ENCODE measurements at regions not wholly inside any gene's neighbourhood (a gene's known extent, or its start where the extent isn't known, plus 50 kb on each side); places are given as distances from the start of the nearest gene placed in this dataset.
A peak's percentile ranks its signal among the peaks of the same experiment; 100 is the strongest.
"Not testable (repeated sequence)": the region's sequence is repeated elsewhere in the genome, so short reads cannot be mapped to it uniquely, and the experiment has no call there.

- H3K27ac ChIP-seq: no peak overlapping the region
- no peak overlapping the region for H3K4me3 ChIP-seq
- no peak for ATAC-seq (ENCODE audit: low FRiP score in 2 of 2)
- no peaks in the 10 kb centered on the region for H3K27me3 ChIP-seq
- no peak for DNase-seq
- H3K36me3 ChIP-seq: no peaks in the 10 kb centered on the region
- WGBS, 2 donors: 89% methylated on average over 6 of the region's 6 CpGs
- TF ChIP-seq POLR2AphosphoS5 (IDR thresholded peaks at IDR 0.05) (no peak), CTCF (IDR thresholded peaks at IDR 0.05) (no peak), POLR2A (IDR thresholded peaks at IDR 0.05) (no peak), EP300 (IDR thresholded peaks at IDR 0.05) (no peak)
- no peaks in the 10 kb centered on the region for H3K9me3 ChIP-seq
- no peaks in the 10 kb centered on the region for H3K4me1 ChIP-seq
Observed at GRCh38 chr6:18634912-18635311, 247.8 kb downstream of the RNF144B start.

- no peaks in the 10 kb centered on the region for H3K27me3 ChIP-seq
- DNase-seq (no peak), ATAC-seq (ENCODE audit: low FRiP score in 2 of 2) (no peak)
- H3K9me3 ChIP-seq: no peaks in the 10 kb centered on the region
- no peaks in the 10 kb centered on the region for H3K36me3 ChIP-seq
- no peak overlapping the region for H3K4me3 ChIP-seq
- no peak overlapping the region for H3K27ac ChIP-seq
- TF ChIP-seq EP300 (IDR thresholded peaks at IDR 0.05) (no peak), POLR2AphosphoS5 (IDR thresholded peaks at IDR 0.05) (no peak), POLR2A (IDR thresholded peaks at IDR 0.05) (no peak), CTCF (IDR thresholded peaks at IDR 0.05) (no peak)
- H3K4me1 ChIP-seq: no peaks in the 10 kb centered on the region
Observed at GRCh38 chr6:18640134-18640533, 253.0 kb downstream of the RNF144B start.

- DNase-seq: no peak
- ATAC-seq (ENCODE audit: low FRiP score in 2 of 2): no peak
- Histone ChIP-seq H3K27me3 (no peaks in the 10 kb centered on the region), H3K27ac (no peak overlapping the region), H3K4me1 (no peaks in the 10 kb centered on the region), H3K36me3 (no peaks in the 10 kb centered on the region), H3K4me3 (no peak overlapping the region), H3K9me3 (no peaks in the 10 kb centered on the region)
- WGBS, 2 donors: 50 to 57% methylated on average over 1 of the region's 1 CpG
- TF ChIP-seq EP300 (IDR thresholded peaks at IDR 0.05): no peak
- TF ChIP-seq POLR2AphosphoS5 (IDR thresholded peaks at IDR 0.05): no peak
- no peak for TF ChIP-seq CTCF (IDR thresholded peaks at IDR 0.05)
- TF ChIP-seq POLR2A (IDR thresholded peaks at IDR 0.05): no peak
Observed at GRCh38 chr6:18640754-18641153, 253.6 kb downstream of the RNF144B start.

- Histone ChIP-seq H3K4me3 (no peak overlapping the region), H3K9me3 (no peaks in the 10 kb centered on the region), H3K27me3 (no peaks in the 10 kb centered on the region), H3K36me3 (no peaks in the 10 kb centered on the region), H3K27ac (no peak overlapping the region), H3K4me1 (no peaks in the 10 kb centered on the region)
- DNase-seq (no peak), ATAC-seq (ENCODE audit: low FRiP score in 2 of 2) (no peak)
- TF ChIP-seq POLR2AphosphoS5 (IDR thresholded peaks at IDR 0.05) (no peak), CTCF (IDR thresholded peaks at IDR 0.05) (no peak), POLR2A (IDR thresholded peaks at IDR 0.05) (no peak), EP300 (IDR thresholded peaks at IDR 0.05) (no peak)
Observed at GRCh38 chr6:18654821-18655220, 267.7 kb downstream of the RNF144B start.

- Histone ChIP-seq H3K4me3 (no peak overlapping the region), H3K9me3 (no peaks in the 10 kb centered on the region), H3K27me3 (no peaks in the 10 kb centered on the region), H3K36me3 (no peaks in the 10 kb centered on the region), H3K4me1 (no peaks in the 10 kb centered on the region), H3K27ac (no peak overlapping the region)
- 77% methylated on average over 5 of the region's 5 CpGs; no CpG with 5 or more reads in 1 of the 2 donors for WGBS, 2 donors
- DNase-seq: peak in 1 of 2 donors; percentile 17
- TF ChIP-seq POLR2A (IDR thresholded peaks at IDR 0.05): no peak
- TF ChIP-seq POLR2AphosphoS5 (IDR thresholded peaks at IDR 0.05): no peak
- no peak for TF ChIP-seq EP300 (IDR thresholded peaks at IDR 0.05)
- TF ChIP-seq CTCF (IDR thresholded peaks at IDR 0.05): no peak
- no peak for ATAC-seq (ENCODE audit: low FRiP score in 2 of 2)
Observed at GRCh38 chr6:18656506-18656905, 269.4 kb downstream of the RNF144B start.

- DNase-seq; H3K9me3 ChIP-seq; H3K36me3 ChIP-seq; H3K27me3 ChIP-seq; H3K27ac ChIP-seq; H3K4me3 ChIP-seq; ATAC-seq (ENCODE audit: low FRiP score in 2 of 2); H3K4me1 ChIP-seq: not testable (repeated sequence)
- 85 to 93% methylated on average over 5 of the region's 5 CpGs for WGBS, 2 donors
Observed at GRCh38 chr6:18659994-18660393, 272.8 kb downstream of the RNF144B start.

All from upper lobe of left lung (tissue), 6 donors.